ENCODE measurements at regions not wholly inside any gene's neighbourhood (a gene's known extent, or its start where the extent isn't known, plus 50 kb on each side); places are given as distances from the start of the nearest gene placed in this dataset.

GRCh38 chr2:194363295-194363694, 1293.7 kb upstream of the SLC39A10 start:
- ATAC-seq (replicated peaks in 1 of 4) (no peak), DNase-seq (no peak)
- Histone ChIP-seq H3K27me3 (replicated peaks in 1 of 2; ENCODE audit: control insufficient read depth in 2 of 2, extremely low read depth in 1 of 2, insufficient read depth in 2 of 2, low read length in 1 of 2) (no peaks in the 10 kb centered on the region), H3K36me3 (ENCODE audit: control insufficient read depth in 2 of 2, extremely low read depth in 1 of 2, insufficient read depth in 1 of 2, low read length in 1 of 2) (no peaks in the 10 kb centered on the region), H3K9me3 (no peaks in the 10 kb centered on the region), H3K27ac (ENCODE audit: low read length) (no peak overlapping the region), H3K4me1 (ENCODE audit: control insufficient read depth in 1 of 2, extremely low read depth in 1 of 2, insufficient read depth in 2 of 2, low read length in 2 of 2) (no peaks in the 10 kb centered on the region), H3K4me3 (ENCODE audit: control insufficient read depth in 1 of 2, extremely low read depth in 1 of 2, low read length in 1 of 2) (no peak overlapping the region)
- H3K27ac Mint-ChIP-seq: no peak overlapping the region
- H3K4me3 Mint-ChIP-seq: no peak overlapping the region
- no peaks in the 10 kb centered on the region for H3K4me1 Mint-ChIP-seq
- H3K27me3 Mint-ChIP-seq: no peaks in the 10 kb centered on the region
- H3K36me3 Mint-ChIP-seq: no peaks in the 10 kb centered on the region
- H3K9me3 Mint-ChIP-seq: peaks cover 0 to 8% (median 2%) of the 10 kb centered on the region in 3 donors
- CTCF ChIA-PET: no interaction called here
- POLR2A ChIA-PET: no interaction called here

GRCh38 chr2:194352505-194352904, 1304.5 kb upstream of the SLC39A10 start:
- Mint-ChIP-seq H3K27ac (no peak overlapping the region), H3K27me3 (no peaks in the 10 kb centered on the region), H3K4me1 (no peaks in the 10 kb centered on the region), H3K36me3 (no peaks in the 10 kb centered on the region), H3K9me3 (no peaks in the 10 kb centered on the region), H3K4me3 (no peak overlapping the region)
- Histone ChIP-seq H3K9me3 (no peaks in the 10 kb centered on the region), H3K4me3 (ENCODE audit: control insufficient read depth in 1 of 2, extremely low read depth in 1 of 2, low read length in 1 of 2) (no peak overlapping the region), H3K27ac (ENCODE audit: low read length) (no peak overlapping the region), H3K36me3 (ENCODE audit: control insufficient read depth in 2 of 2, extremely low read depth in 1 of 2, insufficient read depth in 1 of 2, low read length in 1 of 2) (no peaks in the 10 kb centered on the region), H3K27me3 (replicated peaks in 1 of 2; ENCODE audit: control insufficient read depth in 2 of 2, extremely low read depth in 1 of 2, insufficient read depth in 2 of 2, low read length in 1 of 2) (no peaks in the 10 kb centered on the region), H3K4me1 (ENCODE audit: control insufficient read depth in 1 of 2, extremely low read depth in 1 of 2, insufficient read depth in 2 of 2, low read length in 2 of 2) (no peaks in the 10 kb centered on the region)
- WGBS (ENCODE audit: insufficient coverage): no CpG with 5 or more reads among the region's 1 CpG
- no peak for DNase-seq
- ChIA-PET POLR2A (no interaction called here), CTCF (no interaction called here)
- ATAC-seq (replicated peaks in 1 of 4): no peak

- Mint-ChIP-seq H3K36me3 (no peaks in the 10 kb centered on the region), H3K4me3 (no peak overlapping the region), H3K4me1 (no peaks in the 10 kb centered on the region), H3K27ac (no peak overlapping the region), H3K9me3 (no peaks in the 10 kb centered on the region), H3K27me3 (no peaks in the 10 kb centered on the region)
- ATAC-seq (replicated peaks in 1 of 4) (no peak), DNase-seq (no peak)
- Histone ChIP-seq H3K36me3 (ENCODE audit: control insufficient read depth in 2 of 2, extremely low read depth in 1 of 2, insufficient read depth in 1 of 2, low read length in 1 of 2) (no peaks in the 10 kb centered on the region), H3K4me1 (ENCODE audit: control insufficient read depth in 1 of 2, extremely low read depth in 1 of 2, insufficient read depth in 2 of 2, low read length in 2 of 2) (no peaks in the 10 kb centered on the region), H3K27ac (ENCODE audit: low read length) (no peak overlapping the region), H3K4me3 (ENCODE audit: control insufficient read depth in 1 of 2, extremely low read depth in 1 of 2, low read length in 1 of 2) (no peak overlapping the region), H3K27me3 (replicated peaks in 1 of 2; ENCODE audit: control insufficient read depth in 2 of 2, extremely low read depth in 1 of 2, insufficient read depth in 2 of 2, low read length in 1 of 2) (no peaks in the 10 kb centered on the region), H3K9me3 (no peaks in the 10 kb centered on the region)
- no CpG with 5 or more reads among the region's 1 CpG for WGBS (ENCODE audit: insufficient coverage)
- ChIA-PET POLR2A (no interaction called here), CTCF (interaction anchor here in 1 of 2 donors (0.6 kb wide), 1 partner anchor 1322 kb away, joined by 3 read pairs; no protein-coding TSS in a partner anchor)
Observed at GRCh38 chr2:194346193-194346592, 1310.8 kb upstream of the SLC39A10 start.

GRCh38 chr2:194345347-194345746, 1311.7 kb upstream of the SLC39A10 start:
- CTCF ChIA-PET: no interaction called here
- no peaks in the 10 kb centered on the region for H3K36me3 Mint-ChIP-seq

GRCh38 chr2:194343167-194343566, 1313.9 kb upstream of the SLC39A10 start:
- Histone ChIP-seq H3K4me3 (ENCODE audit: control insufficient read depth in 1 of 2, extremely low read depth in 1 of 2, low read length in 1 of 2) (no peak overlapping the region), H3K27ac (ENCODE audit: low read length) (no peak overlapping the region), H3K9me3 (no peaks in the 10 kb centered on the region), H3K36me3 (ENCODE audit: control insufficient read depth in 2 of 2, extremely low read depth in 1 of 2, insufficient read depth in 1 of 2, low read length in 1 of 2) (no peaks in the 10 kb centered on the region), H3K4me1 (ENCODE audit: control insufficient read depth in 1 of 2, extremely low read depth in 1 of 2, insufficient read depth in 2 of 2, low read length in 2 of 2) (no peaks in the 10 kb centered on the region), H3K27me3 (replicated peaks in 1 of 2; ENCODE audit: control insufficient read depth in 2 of 2, extremely low read depth in 1 of 2, insufficient read depth in 2 of 2, low read length in 1 of 2) (no peaks in the 10 kb centered on the region)
- POLR2A ChIA-PET: no interaction called here
- CTCF ChIA-PET: no interaction called here
- Mint-ChIP-seq H3K27me3 (no peaks in the 10 kb centered on the region), H3K9me3 (no peaks in the 10 kb centered on the region), H3K4me1 (no peaks in the 10 kb centered on the region), H3K27ac (no peak overlapping the region), H3K4me3 (no peak overlapping the region), H3K36me3 (no peaks in the 10 kb centered on the region)
- no CpG with 5 or more reads among the region's 3 CpGs for WGBS (ENCODE audit: insufficient coverage)
- DNase-seq (no peak), ATAC-seq (replicated peaks in 1 of 4) (no peak)

More at GRCh38 chr2:194345347-194345746, 1311.7 kb upstream of the SLC39A10 start:
- H3K36me3 ChIP-seq (ENCODE audit: control insufficient read depth in 2 of 2, extremely low read depth in 1 of 2, insufficient read depth in 1 of 2, low read length in 1 of 2): no peaks in the 10 kb centered on the region
- no peaks in the 10 kb centered on the region for H3K4me1 ChIP-seq (ENCODE audit: control insufficient read depth in 1 of 2, extremely low read depth in 1 of 2, insufficient read depth in 2 of 2, low read length in 2 of 2)
- no peaks in the 10 kb centered on the region for H3K27me3 ChIP-seq (replicated peaks in 1 of 2; ENCODE audit: control insufficient read depth in 2 of 2, extremely low read depth in 1 of 2, insufficient read depth in 2 of 2, low read length in 1 of 2)
- H3K27ac ChIP-seq (ENCODE audit: low read length): no peak overlapping the region
- no peak overlapping the region for H3K4me3 ChIP-seq (ENCODE audit: control insufficient read depth in 1 of 2, extremely low read depth in 1 of 2, low read length in 1 of 2)
- no peaks in the 10 kb centered on the region for H3K9me3 ChIP-seq
- Mint-ChIP-seq H3K27me3 (no peaks in the 10 kb centered on the region), H3K9me3 (no peaks in the 10 kb centered on the region), H3K4me3 (no peak overlapping the region), H3K27ac (no peak overlapping the region), H3K4me1 (no peaks in the 10 kb centered on the region)
- no peak for DNase-seq
- no CpG with 5 or more reads among the region's 2 CpGs for WGBS (ENCODE audit: insufficient coverage)
- no peak for ATAC-seq (replicated peaks in 1 of 4)
- POLR2A ChIA-PET: no interaction called here

- Histone ChIP-seq H3K27me3 (replicated peaks in 1 of 2; ENCODE audit: control insufficient read depth in 2 of 2, extremely low read depth in 1 of 2, insufficient read depth in 2 of 2, low read length in 1 of 2) (no peaks in the 10 kb centered on the region), H3K4me1 (ENCODE audit: control insufficient read depth in 1 of 2, extremely low read depth in 1 of 2, insufficient read depth in 2 of 2, low read length in 2 of 2) (no peaks in the 10 kb centered on the region), H3K27ac (ENCODE audit: low read length) (no peak overlapping the region), H3K36me3 (ENCODE audit: control insufficient read depth in 2 of 2, extremely low read depth in 1 of 2, insufficient read depth in 1 of 2, low read length in 1 of 2) (no peaks in the 10 kb centered on the region), H3K4me3 (ENCODE audit: control insufficient read depth in 1 of 2, extremely low read depth in 1 of 2, low read length in 1 of 2) (no peak overlapping the region), H3K9me3 (no peaks in the 10 kb centered on the region)
- Mint-ChIP-seq H3K27ac (no peak overlapping the region), H3K4me3 (no peak overlapping the region), H3K9me3 (no peaks in the 10 kb centered on the region), H3K4me1 (no peaks in the 10 kb centered on the region), H3K27me3 (no peaks in the 10 kb centered on the region), H3K36me3 (no peaks in the 10 kb centered on the region)
- POLR2A ChIA-PET: interaction anchor here in 1 of 2 donors (0.6 kb wide), 1 partner anchor 80 kb away, joined by 5 read pairs; no protein-coding TSS in a partner anchor
- WGBS (ENCODE audit: insufficient coverage): 38% methylated on average over 2 of the region's 9 CpGs
- ATAC-seq (replicated peaks in 1 of 4) (no peak), DNase-seq (no peak)
- CTCF ChIA-PET: no interaction called here
Observed at GRCh38 chr2:194332799-194333490, 1324.1 kb upstream of the SLC39A10 start.

GRCh38 chr2:194328456-194328855, 1328.6 kb upstream of the SLC39A10 start:
- ChIA-PET CTCF (no interaction called here), POLR2A (interaction anchor here in 1 of 2 donors (0.7 kb wide), 1 partner anchor 69 kb away, joined by 3 read pairs; no protein-coding TSS in a partner anchor)
- H3K9me3 Mint-ChIP-seq: no peaks in the 10 kb centered on the region
- Histone ChIP-seq H3K27me3 (replicated peaks in 1 of 2; ENCODE audit: control insufficient read depth in 2 of 2, extremely low read depth in 1 of 2, insufficient read depth in 2 of 2, low read length in 1 of 2) (no peaks in the 10 kb centered on the region), H3K4me1 (ENCODE audit: control insufficient read depth in 1 of 2, extremely low read depth in 1 of 2, insufficient read depth in 2 of 2, low read length in 2 of 2) (no peaks in the 10 kb centered on the region), H3K9me3 (no peaks in the 10 kb centered on the region), H3K4me3 (ENCODE audit: control insufficient read depth in 1 of 2, extremely low read depth in 1 of 2, low read length in 1 of 2) (no peak overlapping the region), H3K36me3 (ENCODE audit: control insufficient read depth in 2 of 2, extremely low read depth in 1 of 2, insufficient read depth in 1 of 2, low read length in 1 of 2) (no peaks in the 10 kb centered on the region), H3K27ac (ENCODE audit: low read length) (no peak overlapping the region)
- no peak overlapping the region for H3K27ac Mint-ChIP-seq
- no peaks in the 10 kb centered on the region for H3K27me3 Mint-ChIP-seq
- DNase-seq (no peak), ATAC-seq (replicated peaks in 1 of 4) (no peak)
- H3K36me3 Mint-ChIP-seq: no peaks in the 10 kb centered on the region
- H3K4me3 Mint-ChIP-seq: no peak overlapping the region
- H3K4me1 Mint-ChIP-seq: no peaks in the 10 kb centered on the region
- 81% methylated on average over 7 of the region's 7 CpGs for WGBS (ENCODE audit: insufficient coverage)

Measured in T-cell (primary cell).